ENCODE measurements at regions not wholly inside any gene's neighbourhood (a gene's known extent, or its start where the extent isn't known, plus 50 kb on each side); places are given as distances from the start of the nearest gene placed in this dataset.
"Not testable (repeated sequence)": the region's sequence is repeated elsewhere in the genome, so short reads cannot be mapped to it uniquely, and the experiment has no call there.

- no peaks in the 10 kb centered on the region for H3K27me3 Mint-ChIP-seq
- intact Hi-C loops (cut with micrococcal nuclease): no loop called here
These were observed 198.4 kb upstream of the GRM3 start for GRCh38 chr7:86445285-86445684.

GRCh38 chr7:86444245-86444644 lies 199.5 kb upstream of the GRM3 start:
- Mint-ChIP-seq H3K9me3 (peaks cover 9% of the 10 kb centered on the region), H3K4me3 (no peak overlapping the region), H3K36me3 (ENCODE audit: low read depth) (no peaks in the 10 kb centered on the region), H3K27ac (no peak overlapping the region), H3K4me1 (ENCODE audit: low read depth) (no peaks in the 10 kb centered on the region), H3K27me3 (no peaks in the 10 kb centered on the region)
- intact Hi-C loops (cut with micrococcal nuclease): no loop called here

More at GRCh38 chr7:86445285-86445684, 198.4 kb upstream of the GRM3 start:
- Mint-ChIP-seq H3K9me3 (peaks cover 9% of the 10 kb centered on the region), H3K27ac (no peak overlapping the region), H3K36me3 (ENCODE audit: low read depth) (no peaks in the 10 kb centered on the region), H3K4me1 (ENCODE audit: low read depth) (no peaks in the 10 kb centered on the region), H3K4me3 (no peak overlapping the region)

- H3K4me1 Mint-ChIP-seq (ENCODE audit: low read depth); H3K27me3 Mint-ChIP-seq; H3K4me3 Mint-ChIP-seq; H3K27ac Mint-ChIP-seq; H3K36me3 Mint-ChIP-seq (ENCODE audit: low read depth); H3K9me3 Mint-ChIP-seq; intact Hi-C loops (cut with micrococcal nuclease): not testable (repeated sequence)
These were observed 203.3 kb upstream of the GRM3 start for GRCh38 chr7:86440420-86440819.

GRCh38 chr7:86437951-86438450 lies 205.7 kb upstream of the GRM3 start:
- Mint-ChIP-seq H3K27me3 (no peaks in the 10 kb centered on the region), H3K27ac (no peak overlapping the region), H3K4me3 (no peak overlapping the region), H3K4me1 (ENCODE audit: low read depth) (no peaks in the 10 kb centered on the region), H3K9me3 (peaks cover 9% of the 10 kb centered on the region), H3K36me3 (ENCODE audit: low read depth) (no peaks in the 10 kb centered on the region)
- intact Hi-C loops (cut with micrococcal nuclease): no loop called here

- no peak overlapping the region for H3K27ac Mint-ChIP-seq
- no peaks in the 10 kb centered on the region for H3K27me3 Mint-ChIP-seq
- intact Hi-C loops (cut with micrococcal nuclease): no loop called here
- no peaks in the 10 kb centered on the region for H3K9me3 Mint-ChIP-seq
- H3K4me1 Mint-ChIP-seq (ENCODE audit: low read depth): no peaks in the 10 kb centered on the region
- no peaks in the 10 kb centered on the region for H3K36me3 Mint-ChIP-seq (ENCODE audit: low read depth)
- no peak overlapping the region for H3K4me3 Mint-ChIP-seq
These were observed 211.9 kb upstream of the GRM3 start for GRCh38 chr7:86431761-86432160.

- Mint-ChIP-seq H3K9me3 (no peaks in the 10 kb centered on the region), H3K4me3 (no peak overlapping the region), H3K27me3 (no peaks in the 10 kb centered on the region), H3K27ac (no peak overlapping the region), H3K36me3 (ENCODE audit: low read depth) (no peaks in the 10 kb centered on the region), H3K4me1 (ENCODE audit: low read depth) (no peaks in the 10 kb centered on the region)
- intact Hi-C loops (cut with micrococcal nuclease): no loop called here
These were observed 231.9 kb upstream of the GRM3 start for GRCh38 chr7:86411814-86412213.

GRCh38 chr7:86407291-86407690 lies 236.4 kb upstream of the GRM3 start:
- no peaks in the 10 kb centered on the region for H3K4me1 Mint-ChIP-seq (ENCODE audit: low read depth)
- no peaks in the 10 kb centered on the region for H3K9me3 Mint-ChIP-seq
- intact Hi-C loops (cut with micrococcal nuclease): no loop called here
- H3K36me3 Mint-ChIP-seq (ENCODE audit: low read depth): no peaks in the 10 kb centered on the region
- H3K27me3 Mint-ChIP-seq: no peaks in the 10 kb centered on the region
- no peak overlapping the region for H3K4me3 Mint-ChIP-seq
- no peak overlapping the region for H3K27ac Mint-ChIP-seq

GRCh38 chr7:86391813-86392212 lies 251.9 kb upstream of the GRM3 start:
- Mint-ChIP-seq H3K4me3 (no peak overlapping the region), H3K9me3 (peaks cover 35% of the 10 kb centered on the region), H3K36me3 (ENCODE audit: low read depth) (no peaks in the 10 kb centered on the region), H3K27me3 (no peaks in the 10 kb centered on the region), H3K4me1 (ENCODE audit: low read depth) (no peaks in the 10 kb centered on the region), H3K27ac (no peak overlapping the region)
- intact Hi-C loops (cut with micrococcal nuclease): no loop called here

- H3K36me3 Mint-ChIP-seq (ENCODE audit: low read depth); H3K4me1 Mint-ChIP-seq (ENCODE audit: low read depth); H3K4me3 Mint-ChIP-seq; H3K27me3 Mint-ChIP-seq; intact Hi-C loops (cut with micrococcal nuclease); H3K27ac Mint-ChIP-seq: not testable (repeated sequence)
- H3K9me3 Mint-ChIP-seq: peaks cover 50% of the 10 kb centered on the region
These were observed 268.1 kb upstream of the GRM3 start for GRCh38 chr7:86375602-86376001.

GRCh38 chr7:86372262-86372661 lies 271.4 kb upstream of the GRM3 start:
- no peak overlapping the region for H3K27ac Mint-ChIP-seq
- H3K4me3 Mint-ChIP-seq: no peak overlapping the region
- intact Hi-C loops (cut with micrococcal nuclease): no loop called here
- no peaks in the 10 kb centered on the region for H3K36me3 Mint-ChIP-seq (ENCODE audit: low read depth)
- no peaks in the 10 kb centered on the region for H3K4me1 Mint-ChIP-seq (ENCODE audit: low read depth)
- H3K9me3 Mint-ChIP-seq: peaks cover 26% of the 10 kb centered on the region
- H3K27me3 Mint-ChIP-seq: no peaks in the 10 kb centered on the region

GRCh38 chr7:86366946-86367345 lies 276.8 kb upstream of the GRM3 start:
- intact Hi-C loops (cut with micrococcal nuclease): no loop called here
- H3K27ac Mint-ChIP-seq: no peak overlapping the region
- no peak overlapping the region for H3K4me3 Mint-ChIP-seq
- no peaks in the 10 kb centered on the region for H3K27me3 Mint-ChIP-seq
- H3K4me1 Mint-ChIP-seq (ENCODE audit: low read depth): no peaks in the 10 kb centered on the region
- H3K36me3 Mint-ChIP-seq (ENCODE audit: low read depth): no peaks in the 10 kb centered on the region
- H3K9me3 Mint-ChIP-seq: peaks cover 18% of the 10 kb centered on the region

GRCh38 chr7:86340407-86340806 lies 303.3 kb upstream of the GRM3 start:
- H3K27me3 Mint-ChIP-seq; H3K4me1 Mint-ChIP-seq (ENCODE audit: low read depth); intact Hi-C loops (cut with micrococcal nuclease); H3K36me3 Mint-ChIP-seq (ENCODE audit: low read depth); H3K27ac Mint-ChIP-seq; H3K4me3 Mint-ChIP-seq: not testable (repeated sequence)
- H3K9me3 Mint-ChIP-seq: peaks cover 36% of the 10 kb centered on the region

- H3K9me3 Mint-ChIP-seq: peaks cover 36% of the 10 kb centered on the region
- intact Hi-C loops (cut with micrococcal nuclease): no loop called here
- H3K27me3 Mint-ChIP-seq: no peaks in the 10 kb centered on the region
- H3K36me3 Mint-ChIP-seq (ENCODE audit: low read depth): no peaks in the 10 kb centered on the region
- H3K4me1 Mint-ChIP-seq (ENCODE audit: low read depth): no peaks in the 10 kb centered on the region
- H3K4me3 Mint-ChIP-seq: no peak overlapping the region
- no peak overlapping the region for H3K27ac Mint-ChIP-seq
These were observed 304.7 kb upstream of the GRM3 start for GRCh38 chr7:86339051-86339450.

- Mint-ChIP-seq H3K4me3 (no peak overlapping the region), H3K27ac (no peak overlapping the region), H3K36me3 (ENCODE audit: low read depth) (no peaks in the 10 kb centered on the region), H3K27me3 (no peaks in the 10 kb centered on the region), H3K9me3 (no peaks in the 10 kb centered on the region), H3K4me1 (ENCODE audit: low read depth) (no peaks in the 10 kb centered on the region)
- intact Hi-C loops (cut with micrococcal nuclease): loop anchor here (10.0 kb wide), 1 partner anchor 56 kb away; no protein-coding TSS in a partner anchor
These were observed 314.8 kb upstream of the GRM3 start for GRCh38 chr7:86328801-86329433.

- H3K9me3 Mint-ChIP-seq: no peaks in the 10 kb centered on the region
- no peaks in the 10 kb centered on the region for H3K4me1 Mint-ChIP-seq (ENCODE audit: low read depth)
- H3K27me3 Mint-ChIP-seq: no peaks in the 10 kb centered on the region
- no peak overlapping the region for H3K27ac Mint-ChIP-seq
- no peaks in the 10 kb centered on the region for H3K36me3 Mint-ChIP-seq (ENCODE audit: low read depth)
- no peak overlapping the region for H3K4me3 Mint-ChIP-seq
- intact Hi-C loops (cut with micrococcal nuclease): loop anchor here (10.0 kb wide), 1 partner anchor 58 kb away; no protein-coding TSS in a partner anchor
These were observed 316.9 kb upstream of the GRM3 start for GRCh38 chr7:86326847-86327246.

Measured in dendritic cell treated with granulocyte-macrophage colony-stimulating factor and Interleukin-4, amounts not matched to agents 40 ng/mL and 50 ng/mL, for 4 days (primary cell).